ENCODE measurements at regions not wholly inside any gene's neighbourhood (a gene's known extent, or its start where the extent isn't known, plus 50 kb on each side); places are given as distances from the start of the nearest gene placed in this dataset.
"Not testable (repeated sequence)": the region's sequence is repeated elsewhere in the genome, so short reads cannot be mapped to it uniquely, and the experiment has no call there.

- DNase-seq (ENCODE audit: low read depth), result no peak
Measured at GRCh38 chr13:56713656-56714055, 427.1 kb upstream of the PRR20A start.

- no peak for DNase-seq (ENCODE audit: low read depth)
Measured at GRCh38 chr13:56718791-56719190, 421.9 kb upstream of the PRR20A start.

- DNase-seq (ENCODE audit: low read depth), result no peak
Measured at GRCh38 chr13:56720841-56721240, 419.9 kb upstream of the PRR20A start.

GRCh38 chr13:56735537-56735942 lies 405.2 kb upstream of the PRR20A start:
- DNase-seq (ENCODE audit: low read depth), result no peak

- DNase-seq (ENCODE audit: low read depth), result no peak
Measured at GRCh38 chr13:56736966-56737365, 403.8 kb upstream of the PRR20A start.

- no peak for DNase-seq (ENCODE audit: low read depth)
Measured at GRCh38 chr13:56752636-56753035, 388.1 kb upstream of the PRR20A start.

- DNase-seq (ENCODE audit: low read depth), result no peak
Measured at GRCh38 chr13:56755181-56755935, 385.4 kb upstream of the PRR20A start.

- DNase-seq (ENCODE audit: low read depth), result not testable (repeated sequence)
Measured at GRCh38 chr13:56763333-56763732, 377.4 kb upstream of the PRR20A start.

- no peak for DNase-seq (ENCODE audit: low read depth)
Measured at GRCh38 chr13:56773148-56773547, 367.6 kb upstream of the PRR20A start.

- DNase-seq (ENCODE audit: low read depth), result no peak
Measured at GRCh38 chr13:56789527-56789926, 351.2 kb upstream of the PRR20A start.

- no peak for DNase-seq (ENCODE audit: low read depth)
Measured at GRCh38 chr13:56837161-56837560, 303.6 kb upstream of the PRR20A start.

- DNase-seq (ENCODE audit: low read depth), result no peak
Measured at GRCh38 chr13:56850852-56851251, 289.9 kb upstream of the PRR20A start.

- no peak for DNase-seq (ENCODE audit: low read depth)
Measured at GRCh38 chr13:56861476-56861875, 279.2 kb upstream of the PRR20A start.

GRCh38 chr13:56864451-56864850 lies 276.3 kb upstream of the PRR20A start:
- no peak for DNase-seq (ENCODE audit: low read depth)

- no peak for DNase-seq (ENCODE audit: low read depth)
Measured at GRCh38 chr13:56865416-56865815, 275.3 kb upstream of the PRR20A start.

- no peak for DNase-seq (ENCODE audit: low read depth)
Measured at GRCh38 chr13:56869671-56870070, 271.0 kb upstream of the PRR20A start.

- DNase-seq (ENCODE audit: low read depth), result no peak
Measured at GRCh38 chr13:56886398-56886797, 254.3 kb upstream of the PRR20A start.

GRCh38 chr13:56888455-56888854 lies 252.3 kb upstream of the PRR20A start:
- DNase-seq (ENCODE audit: low read depth), result no peak

GRCh38 chr13:56893843-56894242 lies 246.9 kb upstream of the PRR20A start:
- no peak for DNase-seq (ENCODE audit: low read depth)

- DNase-seq (ENCODE audit: low read depth), result no peak
Measured at GRCh38 chr13:56900549-56901279, 240.0 kb upstream of the PRR20A start.

GRCh38 chr13:56902276-56902675 lies 238.4 kb upstream of the PRR20A start:
- DNase-seq (ENCODE audit: low read depth), result no peak

- no peak for DNase-seq (ENCODE audit: low read depth)
Measured at GRCh38 chr13:56903710-56904282, 236.9 kb upstream of the PRR20A start.

GRCh38 chr13:56906909-56907308 lies 233.8 kb upstream of the PRR20A start:
- DNase-seq (ENCODE audit: low read depth), result no peak
